ENCODE measurements at regions not wholly inside any gene's neighbourhood (a gene's known extent, or its start where the extent isn't known, plus 50 kb on each side); places are given as distances from the start of the nearest gene placed in this dataset.

DNA sequence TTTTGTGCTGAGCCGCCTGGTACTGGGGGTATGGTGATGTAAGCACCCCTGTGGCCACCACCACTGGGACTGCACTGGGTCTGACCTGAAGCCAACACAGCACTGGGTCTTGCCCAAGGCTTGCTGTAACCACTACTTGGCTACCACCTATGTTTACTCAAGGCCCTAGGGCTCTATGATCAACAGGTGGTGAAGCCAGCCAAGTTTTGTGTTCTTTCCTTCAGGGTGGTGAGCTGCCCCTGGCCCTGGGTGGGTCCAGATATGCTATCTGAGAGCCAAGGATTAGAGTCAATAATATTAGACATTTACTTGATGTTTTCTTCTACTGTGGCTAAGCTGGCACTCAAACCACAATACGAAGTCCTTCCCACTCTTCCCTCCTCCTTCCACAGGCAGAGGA, 55.1 kb upstream of the PAGE4 start:
- DNase-seq, result no peak

DNA sequence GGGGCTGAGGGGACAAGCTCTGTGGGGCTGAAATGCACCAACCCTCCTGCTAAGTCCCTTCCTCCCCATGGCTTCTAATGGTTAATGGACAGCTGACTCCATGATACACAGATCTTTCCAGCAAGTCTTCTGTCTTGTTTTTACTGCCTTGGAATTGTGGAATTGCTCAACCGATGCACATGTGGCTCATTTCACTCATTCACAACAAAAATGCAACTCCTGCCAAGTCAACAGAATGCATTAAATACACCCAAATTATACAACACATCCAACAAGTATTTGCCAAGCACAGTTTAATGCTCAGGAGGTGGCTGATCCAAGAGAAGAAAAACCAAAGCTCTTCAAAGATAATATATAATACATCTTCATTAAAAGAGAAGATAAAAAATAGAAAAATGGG, 61.9 kb upstream of the PAGE4 start:
- no peak for DNase-seq

DNA sequence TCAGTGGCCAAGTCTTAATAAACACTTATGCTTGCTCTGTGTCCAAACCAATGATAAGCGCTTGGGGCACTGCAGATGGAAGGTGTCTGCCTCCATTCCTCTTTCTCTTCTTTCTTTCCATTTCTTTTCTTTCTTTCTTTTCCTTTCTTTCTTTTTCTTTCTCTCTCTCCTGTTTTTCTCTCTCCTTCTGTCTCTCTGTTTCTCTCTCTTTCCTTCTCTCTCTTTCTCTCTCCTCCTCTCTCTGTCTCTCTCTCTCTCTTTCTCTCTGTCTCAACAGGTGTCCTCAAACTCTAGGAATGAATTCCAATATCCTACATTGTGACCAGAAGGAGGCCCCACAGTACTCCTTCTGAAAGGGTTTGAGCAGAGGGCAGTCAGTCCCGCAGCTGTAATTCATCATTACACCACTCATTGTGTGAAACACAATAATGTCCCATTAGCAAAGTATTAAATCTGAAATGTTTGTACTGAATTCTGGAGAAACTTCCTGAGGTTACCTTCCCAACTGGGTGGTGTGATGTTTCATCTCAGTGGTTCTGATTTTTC, 66.5 kb upstream of the PAGE1 start:
- DNase-seq, result no peak

DNA sequence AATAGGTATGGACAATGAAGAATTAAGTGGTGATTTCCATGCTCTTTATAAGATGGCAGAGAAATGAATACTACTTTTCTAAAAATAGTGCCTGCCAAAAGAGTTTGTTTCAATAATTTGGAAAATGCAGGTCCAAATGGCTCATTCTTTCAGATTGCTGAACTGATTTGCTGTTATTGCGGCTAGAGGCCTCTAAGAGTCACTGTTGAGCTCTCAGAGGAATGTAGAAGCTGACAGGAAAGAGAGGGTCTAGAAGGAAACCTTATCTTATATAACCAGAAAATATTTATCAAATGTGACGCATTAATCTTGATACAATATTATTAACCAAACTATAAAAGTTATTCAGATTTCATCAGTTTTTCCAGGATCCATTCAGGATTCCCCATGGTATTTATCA, 65.7 kb upstream of the PAGE1 start:
- DNase-seq, result peak; percentile 31

DNA sequence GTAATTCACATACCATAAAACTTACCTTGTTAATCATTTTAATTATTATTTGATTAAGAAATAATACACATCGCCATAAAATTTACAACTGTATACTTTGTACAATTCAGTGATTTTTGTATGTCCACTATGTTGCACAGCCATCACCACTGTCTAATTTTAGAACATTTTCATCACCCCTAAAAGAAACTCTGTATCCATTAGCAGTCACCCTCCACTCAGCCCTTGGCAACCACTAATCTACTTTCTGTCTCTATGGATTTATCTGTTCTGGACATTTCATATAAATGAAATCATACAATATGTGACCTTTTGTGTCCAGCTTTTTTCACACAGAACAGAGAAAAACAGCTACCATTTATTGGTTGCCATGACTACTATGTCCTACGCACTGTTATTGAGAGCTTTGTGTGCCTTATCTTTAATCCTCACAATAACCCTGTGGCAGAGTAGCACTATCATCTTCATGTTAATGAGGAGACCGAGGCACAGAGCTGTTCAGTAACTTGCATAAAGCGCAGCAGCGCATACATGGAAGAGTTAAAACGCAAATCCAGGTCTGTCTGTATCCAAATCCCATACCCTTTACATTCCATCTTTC, 64.6 kb upstream of the PAGE1 start:
- no peak for DNase-seq

DNA sequence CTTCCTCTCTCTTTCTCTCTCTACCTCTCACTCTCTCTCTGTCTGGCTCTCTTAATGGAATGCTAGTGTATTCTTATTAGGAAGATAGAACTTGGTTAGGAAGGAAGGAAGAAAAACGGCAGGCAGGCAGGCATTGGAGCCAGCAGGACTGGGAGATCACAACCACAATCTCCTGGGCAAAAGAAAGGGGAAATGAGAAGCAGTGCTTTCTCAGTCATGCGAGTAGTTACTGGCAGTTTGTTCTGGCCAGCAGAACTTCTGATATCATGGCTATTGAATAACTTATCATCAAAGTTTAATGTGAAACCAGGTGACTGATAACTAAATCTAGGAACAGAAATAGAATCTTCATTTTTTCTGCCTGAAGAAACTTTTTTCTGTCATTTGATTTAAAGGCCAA, 60.9 kb upstream of the PAGE1 start:
- DNase-seq, result no peak

DNA sequence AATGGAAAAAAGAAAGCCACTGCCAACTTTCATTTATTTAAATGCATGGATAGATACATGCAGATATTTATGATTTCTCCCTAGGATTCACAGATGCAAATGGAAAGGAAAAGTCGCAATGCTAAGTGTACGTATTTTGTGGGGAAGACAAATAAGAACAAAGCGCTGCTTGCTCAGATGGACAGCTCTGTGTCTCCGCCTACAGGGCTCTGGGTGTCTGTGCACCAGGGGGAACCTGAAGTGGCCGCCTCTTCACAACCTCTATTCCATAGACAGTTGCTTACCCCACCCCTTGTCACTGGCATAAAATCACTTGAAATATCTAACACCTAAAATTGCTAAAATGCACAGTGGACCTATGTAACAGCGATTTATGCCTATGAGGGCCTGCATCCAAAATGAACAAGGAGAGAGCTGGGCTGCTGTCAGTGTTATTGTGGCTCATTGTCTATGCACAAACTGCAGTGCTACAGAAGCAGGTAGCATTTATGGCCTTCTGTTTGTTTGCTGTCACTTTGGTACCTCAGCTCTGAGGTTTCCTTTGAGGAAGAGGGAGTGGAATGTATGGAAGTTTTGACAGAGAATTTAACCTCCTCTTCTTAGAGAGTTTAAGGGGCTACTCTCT, 58.6 kb upstream of the PAGE1 start:
- DNase-seq, result peak; percentile 60

DNA sequence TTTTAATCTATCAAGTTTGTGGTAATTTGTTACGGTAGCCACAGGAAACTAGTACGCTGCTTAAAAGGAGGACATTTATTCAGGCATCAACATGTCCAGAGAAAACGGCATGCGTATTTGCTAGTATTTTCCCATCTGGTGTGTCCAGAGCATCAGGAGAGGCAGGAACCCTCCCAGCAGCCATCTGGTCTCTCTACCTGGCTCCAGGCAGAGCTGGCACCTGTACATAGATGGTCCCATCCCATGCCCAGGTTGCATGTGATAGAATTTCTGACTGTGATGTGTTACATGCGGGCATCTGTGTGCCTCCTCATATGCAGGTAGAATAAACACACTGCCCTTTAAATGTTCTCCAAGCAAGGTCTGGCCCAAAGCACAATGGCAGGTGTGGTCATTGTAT, 57.9 kb upstream of the PAGE1 start:
- no peak for DNase-seq

DNA sequence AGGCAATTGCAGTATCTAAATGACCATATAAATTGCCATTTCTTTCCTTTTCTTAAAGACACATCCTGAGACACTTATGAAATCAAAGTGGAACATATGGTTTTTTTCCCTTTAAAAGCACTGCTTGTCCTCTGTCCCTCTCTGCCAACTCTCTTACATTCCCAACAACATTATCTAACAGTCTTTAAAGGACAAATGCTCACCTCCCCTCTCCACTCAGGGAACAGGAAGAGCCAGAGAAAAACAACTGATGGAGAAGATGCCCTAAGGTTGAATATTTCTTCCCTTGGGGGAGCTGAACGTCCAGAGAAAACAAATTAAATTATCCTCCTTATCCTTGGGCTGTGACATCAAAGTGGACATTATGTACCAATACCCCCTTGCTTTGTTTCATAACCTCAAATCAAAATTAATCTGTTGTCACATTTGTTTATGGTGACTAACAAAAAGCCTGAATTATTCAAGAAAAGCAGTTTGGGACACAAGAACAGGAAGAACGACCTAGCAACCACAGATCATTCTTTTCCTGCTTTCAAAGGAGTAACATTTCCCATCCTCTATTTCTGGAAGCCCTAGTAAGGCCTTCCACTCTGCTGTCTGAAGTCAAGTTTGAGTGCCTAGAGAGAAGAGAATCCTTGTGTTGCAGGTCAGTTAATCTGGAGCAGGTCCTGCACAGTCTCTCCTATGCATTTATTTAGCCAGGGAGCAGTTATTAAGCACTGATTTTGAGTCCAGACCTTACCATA, 52.6 kb upstream of the PAGE1 start:
- DNase-seq, result no peak

DNA sequence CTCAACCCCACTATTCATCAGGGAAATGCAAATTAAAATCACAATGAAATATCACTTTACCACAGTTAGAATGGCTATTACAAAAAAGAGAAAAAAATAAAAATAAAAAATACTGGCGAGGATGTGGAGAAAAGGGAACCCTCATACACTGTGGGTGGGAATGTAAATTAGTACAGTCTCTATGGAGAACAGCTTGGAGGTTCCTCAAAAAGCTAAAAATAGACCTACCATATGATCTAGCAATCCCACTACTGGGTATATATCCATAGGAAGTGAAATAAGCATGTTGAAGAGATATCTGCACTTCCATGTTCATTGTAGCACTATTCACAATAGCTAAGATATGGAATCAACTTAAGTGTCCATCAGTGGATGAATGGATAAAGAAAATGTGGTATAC, 50.5 kb upstream of the PAGE1 start:
- no peak for DNase-seq
